Hematopoietic multipotent progenitor cell treated with erythropoietin and hydrocortisone succinate and interleukin-3 and kit ligand, for 8 days (in vitro differentiated cells): ENCODE measurements at regions not wholly inside any gene's neighbourhood (a gene's known extent, or its start where the extent isn't known, plus 50 kb on each side); places are given as distances from the start of the nearest gene placed in this dataset.

Experiments
- DNase-seq: peaks from one replicate; pipeline ENCODE4 v3.0.0-alpha.2; 2015

DNA sequence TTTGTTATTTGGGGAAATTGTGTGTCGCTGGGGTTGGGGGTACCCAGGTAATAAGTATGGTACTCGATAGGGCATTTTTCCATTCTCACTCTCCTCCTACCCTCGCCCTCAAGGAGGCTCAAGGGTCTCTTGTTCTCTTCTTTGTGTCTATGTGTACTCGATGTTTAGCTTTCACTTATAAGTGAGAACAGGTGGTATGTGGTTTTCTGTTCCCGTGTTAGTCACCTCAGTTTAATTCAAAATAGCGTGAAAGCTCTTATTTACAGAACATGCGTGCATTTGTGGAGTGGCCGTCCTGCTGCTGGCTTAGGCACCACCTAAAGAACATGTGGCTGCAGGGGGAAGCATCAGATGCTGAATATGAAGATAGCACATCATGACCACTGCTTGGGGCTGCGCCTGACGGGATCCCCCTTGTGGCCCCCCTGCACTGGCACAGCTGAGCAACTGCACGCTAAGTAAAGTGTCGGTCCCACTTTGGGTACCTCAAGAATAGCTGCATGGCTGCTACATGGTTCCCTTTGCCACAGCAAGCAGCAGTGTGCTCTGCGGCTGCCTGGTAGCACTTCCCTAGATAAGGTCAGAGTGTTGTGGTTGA, 569.0 kb downstream of the DCDC2C start:
- no peak for DNase-seq

DNA sequence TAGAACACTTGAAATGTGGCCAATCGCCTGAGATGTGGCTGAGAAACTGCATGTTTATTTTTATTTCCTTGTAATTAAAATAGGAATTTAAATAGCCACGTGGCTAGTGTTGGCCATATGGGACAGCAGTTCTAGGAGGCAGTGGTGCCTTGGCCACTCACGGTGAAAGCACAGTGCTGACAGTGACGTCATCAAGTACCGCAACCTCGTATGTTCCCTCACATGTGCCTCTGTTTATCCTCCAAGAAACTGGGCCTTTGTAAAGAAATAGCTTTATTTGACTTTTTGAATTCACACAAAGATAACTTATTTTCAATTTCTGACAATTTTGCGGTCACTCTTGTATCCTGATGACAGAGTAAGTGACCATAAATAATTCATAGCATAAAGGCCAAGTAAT, 575.0 kb downstream of the DCDC2C start:
- DNase-seq = no peak

DNA sequence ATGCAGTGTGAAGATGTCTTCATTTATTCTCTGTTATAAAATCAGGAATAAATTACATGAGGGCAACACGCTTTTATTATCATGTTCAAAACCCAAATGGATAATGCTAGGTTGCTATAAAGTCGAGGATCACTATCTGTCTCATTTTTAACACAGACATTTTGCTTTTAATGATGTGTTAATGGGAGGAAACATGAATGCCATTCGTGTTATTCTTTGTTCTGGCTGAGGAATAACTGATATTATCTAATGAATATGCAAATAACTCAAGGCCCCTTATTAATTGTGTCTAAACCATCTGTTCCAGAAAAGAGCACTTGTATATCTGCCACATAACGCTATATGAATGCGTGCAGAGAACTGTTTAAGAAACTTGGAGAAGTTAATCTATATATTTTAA, 576.1 kb downstream of the DCDC2C start:
- DNase-seq = no peak

DNA sequence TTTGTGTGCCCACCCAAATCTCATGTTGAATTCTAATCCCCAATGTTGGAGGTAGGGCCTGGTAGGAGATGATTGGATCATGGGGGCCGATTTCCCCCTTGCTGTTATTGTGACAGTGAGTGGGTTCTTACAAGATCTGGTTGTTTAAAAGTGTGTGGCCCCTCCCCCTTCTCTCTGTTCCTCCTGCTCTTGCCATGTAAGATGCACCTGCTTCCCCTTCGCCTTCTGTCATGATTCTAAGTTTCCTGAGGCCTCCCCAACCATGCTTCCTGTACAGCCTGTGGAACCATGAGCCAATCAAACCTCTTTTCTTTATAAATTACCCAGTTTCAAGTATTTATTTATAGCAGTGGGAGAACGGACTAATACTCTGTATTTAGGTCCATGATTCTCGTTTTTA, 588.1 kb downstream of the DCDC2C start:
- no peak for DNase-seq

DNA sequence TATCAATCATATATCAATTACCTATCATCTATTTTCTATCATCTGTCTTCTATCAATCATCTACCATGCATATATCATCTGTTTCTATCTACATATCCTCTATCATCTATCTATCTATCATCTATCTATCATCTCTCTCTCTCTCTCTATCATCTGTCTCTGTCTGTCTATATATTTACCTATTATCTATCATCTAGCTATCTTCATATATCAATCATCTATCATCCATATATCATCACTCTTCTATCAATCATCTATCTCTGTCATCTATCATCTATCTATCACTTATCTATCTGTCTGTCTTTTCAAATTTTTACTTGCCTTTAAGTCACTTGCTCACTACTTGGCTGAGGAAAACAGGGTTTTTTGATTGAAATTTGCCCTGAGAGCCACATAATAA, 592.3 kb downstream of the DCDC2C start:
- DNase-seq = no peak

DNA sequence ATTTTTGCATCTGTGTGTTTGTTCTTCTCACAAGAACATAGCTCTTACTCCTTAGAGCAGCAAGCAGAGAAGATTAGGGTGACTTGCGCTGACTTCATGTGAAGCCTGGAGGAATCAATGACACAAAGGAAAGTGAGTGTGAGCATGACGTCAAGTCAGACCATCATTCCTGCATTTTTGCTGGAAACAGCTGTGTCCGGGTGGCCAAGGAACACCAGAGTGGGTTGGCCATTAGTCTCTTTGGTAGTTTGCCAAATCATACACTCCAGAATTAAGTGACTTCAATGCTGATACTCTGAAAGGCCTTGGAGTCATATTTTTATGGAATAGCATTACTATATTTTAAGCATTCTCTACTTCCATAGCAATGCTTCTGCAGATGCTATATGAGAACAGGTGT, 597.2 kb downstream of the DCDC2C start:
- no peak for DNase-seq

DNA sequence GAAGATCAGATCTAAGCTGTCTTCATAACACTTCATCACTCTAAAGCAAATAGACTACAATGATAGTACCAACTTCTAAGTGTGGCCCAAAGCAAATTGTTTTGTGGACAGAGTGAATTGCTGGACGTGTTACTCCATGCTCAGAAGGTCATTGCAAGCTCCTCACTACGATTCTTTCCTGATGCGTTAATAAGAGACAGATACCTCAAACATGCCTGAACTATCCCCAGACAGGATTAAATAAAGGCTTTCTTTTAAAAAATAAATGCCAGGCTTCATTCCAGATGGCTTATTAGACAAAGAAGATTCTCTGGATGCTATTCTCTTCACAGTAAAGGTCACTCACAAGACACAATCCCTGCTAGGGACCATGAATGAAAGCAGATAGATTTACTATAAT, 621.2 kb downstream of the DCDC2C start:
- DNase-seq = no peak

DNA sequence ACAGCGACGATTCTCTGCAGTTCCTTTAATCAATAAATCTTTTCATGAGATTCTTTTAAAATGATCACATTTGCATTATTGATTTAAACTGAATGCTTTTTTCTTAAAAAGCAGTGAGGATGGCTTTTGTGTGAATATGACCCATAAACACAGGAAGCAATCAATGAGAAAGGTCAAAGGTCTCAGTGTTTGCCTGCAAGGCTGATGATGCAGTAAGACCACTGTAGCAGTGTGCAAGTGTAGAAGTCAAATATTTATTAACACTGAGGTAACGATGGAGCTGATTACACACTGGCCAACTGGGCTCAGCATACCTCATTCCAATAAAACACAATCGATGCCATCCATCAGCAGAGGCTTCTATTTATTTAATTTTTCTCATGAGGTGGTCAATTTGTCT, 633.5 kb downstream of the DCDC2C start:
- no peak for DNase-seq

DNA sequence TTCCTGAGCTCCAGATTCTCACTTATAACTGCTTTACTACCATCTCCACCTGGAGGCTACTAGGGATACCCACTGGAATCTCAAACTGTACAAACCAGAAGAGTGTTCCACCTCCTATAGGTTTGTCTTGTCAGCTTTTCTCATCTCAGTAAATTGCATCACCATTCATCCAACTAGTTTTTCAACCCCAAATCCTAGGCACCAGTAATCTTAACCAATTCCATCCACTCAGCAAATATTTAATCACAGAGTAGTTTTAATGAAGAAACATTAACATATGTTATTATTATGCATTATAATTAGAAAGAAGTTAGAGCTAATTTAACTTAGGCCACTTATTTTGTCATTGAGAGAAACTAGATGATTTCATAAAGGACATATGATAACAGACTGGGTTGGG, 635.0 kb downstream of the DCDC2C start:
- no peak for DNase-seq

DNA sequence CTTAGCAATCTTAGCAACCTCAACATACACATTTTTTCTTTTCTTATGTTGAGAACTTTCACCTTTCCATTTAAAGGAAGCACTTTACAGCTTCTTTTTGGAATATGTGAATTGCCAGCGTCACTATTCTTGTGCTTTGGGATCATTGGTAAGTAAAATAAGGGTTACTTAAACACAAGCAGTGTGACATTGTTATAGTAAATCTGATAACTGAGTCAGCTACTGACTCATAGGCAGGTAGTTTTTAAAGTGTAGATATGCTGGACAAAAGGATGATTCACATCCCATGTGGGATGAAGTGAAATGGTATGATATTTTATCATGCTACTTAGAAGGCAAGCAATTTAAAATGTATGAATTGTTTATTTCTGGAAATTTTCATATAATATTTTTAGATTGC, 637.2 kb downstream of the DCDC2C start:
- DNase-seq = no peak

DNA sequence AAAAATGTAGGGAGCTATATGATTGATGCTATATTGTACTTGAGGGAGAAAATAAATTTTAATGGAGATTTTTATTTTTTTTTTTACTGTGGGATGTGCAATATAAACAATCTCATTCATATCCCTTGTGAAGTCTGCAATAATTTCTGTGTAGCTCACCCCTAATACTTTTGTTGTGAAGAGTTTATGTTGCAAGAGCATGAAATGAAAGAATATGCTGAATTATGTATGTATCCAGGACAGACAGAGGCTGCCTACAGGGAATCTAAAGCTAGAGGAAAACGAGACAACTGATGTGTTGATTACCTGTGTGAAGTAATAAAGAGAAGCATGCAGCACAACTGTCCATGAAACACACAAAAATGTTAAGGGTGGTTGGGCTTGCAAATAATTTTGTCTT, 643.3 kb downstream of the DCDC2C start:
- no peak for DNase-seq

DNA sequence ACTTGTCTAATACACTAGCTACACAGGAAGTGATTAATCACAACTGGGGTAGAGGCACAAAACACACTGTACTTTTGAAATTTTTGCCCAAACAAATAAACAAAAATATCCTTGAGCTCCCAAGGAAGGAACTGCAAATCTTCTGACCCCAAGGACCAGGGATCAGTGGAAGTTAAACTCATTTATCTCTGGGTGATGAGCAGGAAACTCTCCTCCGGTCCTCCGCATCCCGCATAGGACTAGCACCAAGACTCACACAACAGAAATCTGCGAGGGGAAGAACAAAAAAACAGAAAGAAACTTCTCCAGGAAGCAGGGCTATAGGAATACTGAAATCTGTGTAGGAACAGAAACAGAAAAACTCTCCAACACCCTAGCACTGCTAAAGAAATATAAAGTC, 650.3 kb downstream of the DCDC2C start:
- DNase-seq = no peak

DNA sequence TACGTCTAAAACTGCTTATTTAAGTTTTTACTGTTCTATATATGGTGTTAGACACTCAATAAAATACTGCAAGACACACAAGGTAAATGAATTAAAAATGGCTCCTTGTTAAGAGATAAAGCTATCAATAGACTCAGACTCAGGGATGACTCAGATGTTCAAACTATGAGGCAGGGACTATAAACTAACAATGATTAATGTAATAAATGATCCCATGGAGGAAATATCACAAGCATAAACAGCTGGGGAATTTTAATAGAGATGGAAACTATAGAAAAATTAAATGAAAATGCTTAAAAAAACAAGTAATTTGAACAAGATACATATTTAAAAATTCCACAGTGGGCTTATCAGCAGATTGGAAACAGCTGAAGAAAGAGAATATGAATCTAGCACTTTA, 650.8 kb downstream of the DCDC2C start:
- DNase-seq = no peak

DNA sequence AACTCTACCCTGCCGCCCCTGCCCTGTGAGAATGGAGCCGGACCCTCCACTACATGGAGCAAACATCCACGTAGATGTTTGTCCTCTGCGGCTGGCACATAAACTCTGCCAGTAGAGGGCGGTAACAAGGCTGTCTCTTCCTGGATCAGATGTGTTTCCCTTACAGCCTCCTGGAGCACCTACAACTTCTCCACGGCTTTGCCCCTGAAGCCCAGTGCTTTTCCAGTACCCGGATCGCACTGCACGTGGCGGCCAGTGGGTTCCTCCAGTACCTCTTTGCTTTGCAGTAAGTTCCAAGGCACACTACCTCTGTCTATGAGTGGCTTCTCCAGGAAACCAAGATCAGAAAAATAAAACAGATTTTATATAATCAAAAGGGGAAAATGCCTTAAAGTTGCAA, 651.3 kb downstream of the DCDC2C start:
- DNase-seq = peak; percentile 6

DNA sequence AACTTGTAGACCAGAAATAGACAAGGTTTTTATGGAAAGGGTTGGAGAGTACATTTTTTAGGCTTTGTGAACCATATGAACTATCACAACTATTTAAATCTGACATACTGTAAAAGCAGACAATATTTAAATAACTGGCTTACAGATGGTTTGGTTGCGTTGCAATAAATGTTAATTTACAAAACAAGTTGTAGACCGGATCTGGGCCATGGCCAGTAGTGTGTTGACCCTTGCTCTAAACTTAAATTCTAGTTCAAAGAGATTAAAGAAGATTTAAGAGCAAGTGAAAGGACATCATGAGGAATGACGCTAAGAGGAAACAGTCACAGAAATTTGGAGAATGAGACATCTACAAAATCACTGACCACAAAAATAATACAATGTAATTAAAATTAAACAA, 652.7 kb downstream of the DCDC2C start:
- no peak for DNase-seq

DNA sequence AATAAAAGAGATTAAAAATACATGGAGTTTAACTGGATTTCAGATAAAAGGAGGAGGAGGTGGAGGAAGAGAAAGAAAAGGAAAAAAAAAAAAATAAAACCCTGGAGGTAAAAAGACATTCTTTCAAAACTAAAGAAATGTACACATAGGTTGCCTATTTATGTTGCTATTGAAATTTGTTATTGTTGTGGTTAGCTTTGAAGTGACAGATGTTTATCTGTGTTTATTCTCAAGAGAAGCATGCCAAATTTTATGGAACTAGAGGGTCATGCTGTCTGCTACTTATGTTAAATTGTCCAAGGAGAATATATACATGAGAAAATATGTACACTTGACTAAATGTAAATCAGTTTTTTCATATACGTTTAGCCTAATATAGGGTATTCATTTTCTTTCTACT, 653.2 kb downstream of the DCDC2C start:
- DNase-seq = no peak

DNA sequence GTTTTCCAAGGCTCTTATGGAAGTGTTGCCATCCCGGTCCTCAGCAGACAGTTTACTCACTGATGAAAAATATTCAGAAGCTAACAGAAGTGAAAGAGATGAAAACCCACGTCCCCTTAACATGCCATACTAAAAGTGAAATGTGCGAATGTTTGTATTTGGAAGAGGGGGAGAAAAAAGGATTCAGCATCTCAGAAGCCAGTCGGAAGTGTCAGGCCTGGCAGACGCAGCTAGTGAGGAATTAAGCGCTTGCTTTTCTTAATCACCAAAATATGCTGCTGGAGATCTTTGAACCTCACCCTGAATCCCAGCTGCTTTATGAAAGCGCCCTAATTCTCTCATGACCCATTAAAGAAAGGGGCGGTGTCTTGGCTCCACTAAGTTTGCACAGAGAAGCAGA, 653.7 kb downstream of the DCDC2C start:
- no peak for DNase-seq

DNA sequence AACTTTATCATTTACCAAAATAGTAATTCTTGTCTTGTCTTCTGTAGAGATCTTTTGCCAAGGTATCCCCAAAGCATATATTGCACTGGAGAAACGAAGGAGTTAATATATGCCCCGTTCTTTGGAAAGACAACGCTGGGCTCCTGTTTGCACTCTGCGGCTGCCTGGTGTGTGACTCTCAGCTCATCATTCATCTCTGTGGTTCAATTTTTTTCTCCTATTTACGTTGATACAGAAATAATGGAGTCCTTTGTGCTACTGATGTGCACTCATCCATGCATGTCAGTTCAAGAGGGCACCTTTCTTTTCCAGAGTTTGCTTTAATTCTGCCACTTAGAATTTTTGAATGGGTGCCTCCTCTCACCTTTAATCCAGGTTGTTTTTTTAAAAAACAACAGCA, 655.5 kb downstream of the DCDC2C start:
- DNase-seq = no peak

DNA sequence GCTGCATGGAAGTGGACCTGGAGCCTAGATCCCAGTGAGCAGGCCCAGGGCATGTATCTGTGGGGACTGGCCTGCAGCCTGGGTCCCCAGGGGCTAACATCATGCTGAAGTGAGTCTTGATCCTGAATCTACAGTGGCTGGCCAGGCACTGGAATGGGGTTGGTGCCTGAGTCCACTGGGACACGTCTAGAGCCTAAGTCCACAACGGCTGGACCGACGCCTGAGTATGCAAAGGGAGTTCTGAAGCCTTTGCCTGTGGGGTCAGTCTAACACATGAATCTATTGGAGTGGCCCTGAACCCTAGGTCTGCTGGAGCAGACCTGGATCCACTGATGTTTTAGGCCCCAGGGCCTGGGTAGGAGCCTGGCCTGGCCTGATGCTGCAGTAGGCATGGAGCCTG, 665.5 kb downstream of the DCDC2C start:
- no peak for DNase-seq

DNA sequence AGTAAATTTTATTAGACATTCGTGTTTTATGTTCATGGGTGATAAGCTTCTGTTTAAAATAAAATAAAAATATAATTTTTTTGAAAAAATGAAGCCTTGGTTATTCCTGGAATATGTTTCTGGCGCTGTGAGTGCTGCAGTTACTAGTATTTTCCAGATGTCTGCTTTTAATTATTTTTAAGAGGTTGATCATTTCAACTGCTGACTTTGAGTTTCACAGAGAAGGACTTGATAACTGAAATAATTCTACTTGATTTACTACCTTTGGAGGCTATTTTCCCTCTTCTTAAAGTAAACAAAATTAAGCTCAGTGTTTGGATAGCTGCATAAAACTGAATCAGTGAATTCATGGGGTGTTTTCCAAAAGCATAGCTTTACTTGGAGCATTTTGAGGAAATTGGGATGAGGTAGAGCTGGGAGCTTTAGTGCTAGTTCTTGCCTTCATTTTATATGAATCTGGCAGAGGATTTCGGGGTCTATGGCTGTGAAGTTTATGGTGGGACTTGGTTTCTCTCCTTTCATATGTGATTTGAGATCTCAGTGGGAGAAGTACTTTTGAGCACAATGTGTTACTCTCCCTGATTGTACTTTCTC, 666.5 kb downstream of the DCDC2C start:
- no peak for DNase-seq

DNA sequence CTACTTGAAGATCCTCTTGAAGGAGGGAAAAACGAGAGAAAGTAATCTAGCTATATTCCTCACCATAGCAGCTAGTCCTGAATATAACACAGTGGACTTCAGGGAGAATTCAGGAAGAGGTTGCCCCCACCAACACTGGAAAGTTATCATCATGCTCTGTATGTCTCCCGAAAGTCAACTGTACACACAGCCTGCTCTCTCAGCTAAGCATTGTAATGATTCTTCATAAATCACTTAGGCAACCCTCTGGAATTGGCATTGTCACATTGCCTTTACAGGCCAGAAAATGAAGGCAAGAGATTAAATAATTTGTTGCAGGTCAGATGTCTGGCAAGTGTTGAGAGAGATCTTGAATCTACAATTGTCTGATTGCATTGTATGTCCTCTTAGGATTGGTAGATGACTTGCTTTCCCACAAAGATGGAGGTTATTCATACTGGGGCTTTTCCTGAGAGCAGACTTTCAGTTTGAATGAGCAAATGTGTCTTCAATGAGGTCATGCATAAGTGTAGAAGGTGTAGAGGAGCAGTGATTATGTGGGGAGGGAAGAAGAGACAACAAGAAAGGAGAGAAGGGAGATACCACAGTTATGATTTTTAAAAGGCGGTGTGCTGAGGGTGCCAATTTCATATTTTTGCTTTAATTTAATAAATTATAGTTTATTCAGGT, 667.2 kb downstream of the DCDC2C start:
- DNase-seq = no peak

DNA sequence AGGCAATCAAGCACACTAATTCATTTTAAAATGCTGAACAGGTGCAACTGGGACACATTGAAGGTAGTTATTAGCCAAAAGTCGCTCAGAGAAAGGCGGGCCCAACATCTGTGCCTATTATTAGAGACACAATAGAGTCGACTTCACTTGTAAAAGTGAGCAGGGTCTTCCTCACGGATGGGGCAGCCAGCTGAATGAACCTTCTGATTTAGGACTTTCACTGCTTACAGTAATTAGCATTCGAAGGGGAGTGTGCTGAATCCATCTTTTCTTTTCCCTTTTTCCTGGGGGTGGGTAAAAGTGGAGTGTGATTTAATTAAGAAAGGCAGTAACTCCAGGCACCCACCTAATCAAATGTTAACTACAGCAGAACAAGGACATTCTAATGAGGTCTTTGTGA, 677.7 kb downstream of the DCDC2C start:
- no peak for DNase-seq

DNA sequence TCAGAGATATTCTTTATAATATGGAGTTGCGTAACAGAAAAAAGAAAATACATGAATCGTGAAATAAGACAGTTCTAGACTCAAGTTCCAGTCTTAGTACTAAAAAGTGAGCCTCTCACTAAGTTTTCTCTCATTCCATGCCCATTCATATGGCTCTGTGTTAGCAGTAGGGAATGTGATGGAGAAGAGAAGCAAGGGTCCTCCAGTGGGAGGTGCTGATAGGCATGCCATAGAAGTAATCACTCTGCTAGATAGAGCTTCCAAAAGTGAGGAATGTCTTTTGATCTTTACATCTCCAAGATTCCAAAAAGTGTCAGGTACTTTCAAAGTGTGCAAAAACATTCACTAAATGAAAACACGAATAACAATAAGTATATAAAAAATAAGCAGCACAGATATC, 678.4 kb downstream of the DCDC2C start:
- no peak for DNase-seq

DNA sequence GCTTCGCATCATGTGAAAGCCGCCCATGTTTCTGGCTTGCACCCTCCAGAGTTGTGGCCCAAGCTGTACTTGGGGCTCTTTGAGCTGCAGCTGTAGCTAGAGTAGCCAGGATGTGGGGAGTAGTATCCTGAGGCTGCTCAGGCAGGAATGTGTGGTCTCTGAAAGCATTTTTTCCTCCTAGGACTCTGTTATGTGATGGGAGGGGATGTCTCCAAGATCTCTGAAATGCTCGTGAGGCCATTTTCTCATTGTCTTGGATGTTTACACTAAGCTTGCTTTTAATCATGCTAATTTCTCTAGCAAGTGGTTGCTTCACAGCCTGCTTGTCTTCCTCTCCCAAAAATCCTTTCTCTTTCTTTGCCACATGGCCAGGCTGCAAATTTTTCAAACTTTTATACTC, 687.6 kb downstream of the DCDC2C start:
- DNase-seq = no peak

DNA sequence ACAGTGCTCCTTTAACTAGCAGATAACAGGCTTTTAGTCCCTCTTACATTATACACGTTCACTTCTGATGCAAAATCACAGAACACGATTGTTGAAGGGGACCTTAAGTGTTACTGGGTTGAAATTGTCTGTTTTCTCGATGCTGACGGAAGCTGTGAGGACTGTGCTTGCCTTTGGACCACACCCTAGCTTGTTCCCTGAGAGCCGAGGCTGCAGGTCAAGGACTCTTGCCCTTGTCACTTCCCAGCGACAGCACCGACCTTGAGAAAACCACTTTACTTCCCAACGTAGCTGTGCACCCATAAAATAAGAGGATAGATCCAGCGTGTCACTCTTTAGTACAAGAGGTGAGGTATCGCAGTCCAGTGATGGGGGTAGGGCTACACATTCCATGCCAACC, 701.0 kb downstream of the DCDC2C start:
- DNase-seq = no peak
